NCI-H2081 treated with DMSO at 0.1 percent for 48 hours (cell line): ENCODE measurements at regions not wholly inside any gene's neighbourhood (a gene's known extent, or its start where the extent isn't known, plus 50 kb on each side); places are given as distances from the start of the nearest gene placed in this dataset.
"Not testable (repeated sequence)": the region's sequence is repeated elsewhere in the genome, so short reads cannot be mapped to it uniquely, and the experiment has no call there.

Experiments
- DNase-seq: peaks from one replicate; lab custom pipeline; 2025; lab: John Stamatoyannopoulos, UW

- DNase-seq = no peak
These were observed 452.9 kb upstream of the MAN1A1 start for GRCh38 chr6:119802464-119802863.

- no peak for DNase-seq
These were observed 451.5 kb upstream of the MAN1A1 start for GRCh38 chr6:119801056-119801455.

GRCh38 chr6:119800526-119800925, 451.0 kb upstream of the MAN1A1 start:
- no peak for DNase-seq

GRCh38 chr6:119799596-119800509, 450.3 kb upstream of the MAN1A1 start:
- DNase-seq = no peak

GRCh38 chr6:119791736-119792135, 442.2 kb upstream of the MAN1A1 start:
- DNase-seq = no peak

GRCh38 chr6:119781365-119781764, 431.8 kb upstream of the MAN1A1 start:
- no peak for DNase-seq

GRCh38 chr6:119768201-119768600, 418.6 kb upstream of the MAN1A1 start:
- DNase-seq = no peak

- no peak for DNase-seq
These were observed 415.5 kb upstream of the MAN1A1 start for GRCh38 chr6:119764927-119765681.

GRCh38 chr6:119760046-119760445, 410.5 kb upstream of the MAN1A1 start:
- DNase-seq = no peak

- no peak for DNase-seq
These were observed 408.8 kb upstream of the MAN1A1 start for GRCh38 chr6:119758385-119758784.

GRCh38 chr6:119757467-119757866, 407.9 kb upstream of the MAN1A1 start:
- DNase-seq = no peak

GRCh38 chr6:119749335-119749734, 399.8 kb upstream of the MAN1A1 start:
- no peak for DNase-seq

- not testable (repeated sequence) for DNase-seq
These were observed 399.0 kb upstream of the MAN1A1 start for GRCh38 chr6:119748535-119748934.

- no peak for DNase-seq
These were observed 392.7 kb upstream of the MAN1A1 start for GRCh38 chr6:119742188-119742803.

- no peak for DNase-seq
These were observed 390.2 kb upstream of the MAN1A1 start for GRCh38 chr6:119739769-119740168.

GRCh38 chr6:119738425-119738824, 388.9 kb upstream of the MAN1A1 start:
- DNase-seq = no peak

GRCh38 chr6:119736296-119737021, 386.9 kb upstream of the MAN1A1 start:
- no peak for DNase-seq

- DNase-seq = no peak
These were observed 386.0 kb upstream of the MAN1A1 start for GRCh38 chr6:119735530-119735929.

- no peak for DNase-seq
These were observed 384.7 kb upstream of the MAN1A1 start for GRCh38 chr6:119734227-119734626.

GRCh38 chr6:119728935-119729334, 379.4 kb upstream of the MAN1A1 start:
- DNase-seq = no peak

GRCh38 chr6:119728220-119728750, 378.7 kb upstream of the MAN1A1 start:
- no peak for DNase-seq
